MM.1S (cell line): ENCODE measurements at regions not wholly inside any gene's neighbourhood (a gene's known extent, or its start where the extent isn't known, plus 50 kb on each side); places are given as distances from the start of the nearest gene placed in this dataset.

Experiments
- EZH2 ChIP-seq: fragments of 300-600 bp; sonication (generic); optimal IDR thresholded peaks from 2 replicates; pipeline ENCODE3; 2017; ENCODE audit warnings: low read depth, mild to moderate bottlenecking, antibody characterized with exemption, low read length, mixed read lengths
- EZH2phosphoT487 ChIP-seq: fragments of 300-600 bp; sonication (generic); IDR thresholded peaks from 2 replicates; pipeline ENCODE4 v1.6.1; 2018; ENCODE audit warnings: antibody characterized with exemption, low read length
- TF ChIP-seq, protein P1 (sequence below): fragments of 300-600 bp; sonication (generic); IDR thresholded peaks from 2 replicates; pipeline ENCODE4 v1.5.1; 2016; ENCODE audit warnings: antibody characterized with exemption, low read length, mixed read lengths

DNA sequence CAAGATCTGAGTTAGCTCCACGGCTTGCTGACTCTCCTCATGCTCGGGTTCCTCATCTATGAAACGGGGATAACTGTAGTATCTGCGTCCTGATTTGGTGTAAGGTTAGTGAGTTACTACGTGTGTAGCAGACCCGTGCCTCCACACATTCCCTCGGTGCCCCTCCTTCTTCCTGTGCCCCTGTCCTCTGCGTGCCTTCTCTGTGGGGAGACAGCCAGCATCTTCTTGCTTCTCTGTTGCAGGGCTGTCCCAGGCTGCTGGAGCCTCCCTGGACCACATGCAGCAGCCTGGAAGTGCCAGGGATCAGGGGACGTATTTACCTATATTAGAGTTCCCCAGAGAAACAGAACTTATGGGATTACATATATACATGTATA, 93.1 kb upstream of the PRNP start:
- TF ChIP-seq EZH2phosphoT487: no peak
- TF ChIP-seq, protein P1, sequence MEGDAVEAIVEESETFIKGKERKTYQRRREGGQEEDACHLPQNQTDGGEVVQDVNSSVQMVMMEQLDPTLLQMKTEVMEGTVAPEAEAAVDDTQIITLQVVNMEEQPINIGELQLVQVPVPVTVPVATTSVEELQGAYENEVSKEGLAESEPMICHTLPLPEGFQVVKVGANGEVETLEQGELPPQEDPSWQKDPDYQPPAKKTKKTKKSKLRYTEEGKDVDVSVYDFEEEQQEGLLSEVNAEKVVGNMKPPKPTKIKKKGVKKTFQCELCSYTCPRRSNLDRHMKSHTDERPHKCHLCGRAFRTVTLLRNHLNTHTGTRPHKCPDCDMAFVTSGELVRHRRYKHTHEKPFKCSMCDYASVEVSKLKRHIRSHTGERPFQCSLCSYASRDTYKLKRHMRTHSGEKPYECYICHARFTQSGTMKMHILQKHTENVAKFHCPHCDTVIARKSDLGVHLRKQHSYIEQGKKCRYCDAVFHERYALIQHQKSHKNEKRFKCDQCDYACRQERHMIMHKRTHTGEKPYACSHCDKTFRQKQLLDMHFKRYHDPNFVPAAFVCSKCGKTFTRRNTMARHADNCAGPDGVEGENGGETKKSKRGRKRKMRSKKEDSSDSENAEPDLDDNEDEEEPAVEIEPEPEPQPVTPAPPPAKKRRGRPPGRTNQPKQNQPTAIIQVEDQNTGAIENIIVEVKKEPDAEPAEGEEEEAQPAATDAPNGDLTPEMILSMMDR: no peak
- no peak for TF ChIP-seq EZH2
